Daoy (cell line): ENCODE measurements at regions not wholly inside any gene's neighbourhood (a gene's known extent, or its start where the extent isn't known, plus 50 kb on each side); places are given as distances from the start of the nearest gene placed in this dataset.
A peak's percentile ranks its signal among the peaks of the same experiment; 100 is the strongest.
"Not testable (repeated sequence)": the region's sequence is repeated elsewhere in the genome, so short reads cannot be mapped to it uniquely, and the experiment has no call there.

Source experiments
- DNase-seq: peaks from one replicate; pipeline ENCODE4 v3.0.0-alpha.2; 2015; ENCODE audit warnings: low read depth

DNA sequence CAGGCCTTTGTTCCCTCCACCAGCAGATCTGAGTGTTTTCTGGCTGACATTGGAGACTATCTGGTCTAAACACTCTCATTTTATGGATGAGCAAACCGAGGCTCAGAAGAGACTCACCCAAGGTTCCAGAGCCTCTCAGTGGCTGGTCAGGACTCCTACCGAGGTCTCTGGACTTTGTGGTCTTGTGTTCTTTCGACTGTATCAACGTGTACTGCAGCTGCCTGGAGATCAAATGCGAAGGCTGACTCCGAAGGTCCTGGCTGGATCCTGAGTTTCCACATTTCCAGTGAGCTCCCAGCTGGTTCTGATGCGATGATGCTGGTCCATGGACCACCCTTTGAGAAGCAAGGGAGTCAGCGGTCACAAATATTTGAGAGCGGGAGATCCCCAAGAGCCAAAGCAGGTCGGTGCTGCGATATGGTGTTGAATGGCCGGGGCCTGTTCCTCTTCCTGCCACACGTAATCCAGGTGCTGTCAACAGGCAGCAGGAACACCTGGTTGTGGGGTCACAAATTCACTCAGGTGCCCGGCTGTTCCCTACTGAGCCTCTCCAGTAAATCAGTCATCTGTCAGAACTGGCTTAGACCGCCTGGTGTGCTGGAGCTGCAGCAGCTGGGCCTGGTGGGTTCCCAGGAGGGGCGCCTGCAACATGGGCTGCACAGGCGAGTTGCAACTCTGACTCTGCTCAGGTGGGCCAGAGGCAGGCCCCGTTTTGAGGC, 94.8 kb upstream of the USP24 start:
- peak; percentile 11 for DNase-seq

DNA sequence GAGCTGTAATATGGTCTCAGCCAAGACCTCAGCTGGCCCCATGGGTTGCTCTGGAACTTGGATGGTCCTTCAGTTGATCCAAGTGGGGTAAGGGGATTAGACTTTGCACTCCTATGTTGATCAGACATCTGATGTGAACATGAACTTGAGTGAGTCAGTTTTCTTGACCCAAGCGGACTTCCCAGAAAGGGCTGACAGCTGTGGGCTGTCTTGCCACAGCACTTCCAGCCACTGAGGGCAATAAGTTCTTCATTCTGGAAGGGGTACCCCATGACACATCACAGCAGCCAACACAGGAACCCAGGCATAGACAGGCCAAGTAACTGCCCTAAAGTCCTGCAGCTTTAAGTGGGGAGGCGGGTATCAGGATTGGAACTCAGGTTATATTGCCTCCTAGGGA, 93.9 kb upstream of the USP24 start:
- peak; percentile 13 for DNase-seq

DNA sequence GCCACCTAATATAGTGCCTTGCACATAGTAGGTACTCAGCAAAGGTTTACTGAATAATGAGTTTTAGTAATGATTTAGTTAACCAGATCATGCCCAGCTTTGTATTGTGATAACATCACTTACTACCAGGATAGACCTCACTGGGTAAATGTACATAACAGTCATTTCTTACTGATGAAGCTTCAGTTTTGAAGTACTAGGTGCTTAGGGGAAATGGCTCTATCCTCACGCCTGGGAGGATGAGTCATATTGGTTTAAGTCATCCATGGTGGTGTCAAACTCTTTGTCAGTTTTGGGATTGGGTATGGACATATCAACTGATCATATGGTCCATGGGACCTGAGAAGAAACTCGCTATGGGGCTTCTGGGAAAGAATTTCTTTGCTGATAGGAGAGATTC, 90.6 kb upstream of the USP24 start:
- DNase-seq = peak; percentile 53

DNA sequence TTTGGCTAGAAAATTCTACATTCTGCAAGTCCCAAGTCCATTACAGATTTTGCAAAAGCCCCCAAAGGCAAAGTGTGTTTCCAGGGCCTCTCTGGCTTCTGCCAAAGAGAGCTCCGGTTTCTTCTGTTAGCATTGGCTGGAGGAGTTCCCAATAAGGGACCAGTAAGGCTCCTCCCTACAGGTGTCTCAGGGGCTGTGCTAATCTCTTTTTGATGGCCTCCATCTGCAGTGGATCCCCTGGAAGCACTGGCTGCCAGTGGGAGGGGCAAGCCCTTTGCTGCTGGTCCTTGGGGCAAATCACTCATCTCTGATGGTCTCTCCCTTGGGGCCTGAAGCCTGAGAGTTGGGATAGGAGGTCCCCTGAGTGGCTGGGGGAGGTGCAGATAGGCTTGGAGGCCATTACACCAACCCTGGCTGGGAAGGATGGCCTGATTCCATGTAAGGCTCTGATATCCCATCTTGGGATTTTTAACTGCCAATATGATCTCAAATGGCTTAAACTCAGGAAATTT, 89.1 kb upstream of the USP24 start:
- no peak for DNase-seq

DNA sequence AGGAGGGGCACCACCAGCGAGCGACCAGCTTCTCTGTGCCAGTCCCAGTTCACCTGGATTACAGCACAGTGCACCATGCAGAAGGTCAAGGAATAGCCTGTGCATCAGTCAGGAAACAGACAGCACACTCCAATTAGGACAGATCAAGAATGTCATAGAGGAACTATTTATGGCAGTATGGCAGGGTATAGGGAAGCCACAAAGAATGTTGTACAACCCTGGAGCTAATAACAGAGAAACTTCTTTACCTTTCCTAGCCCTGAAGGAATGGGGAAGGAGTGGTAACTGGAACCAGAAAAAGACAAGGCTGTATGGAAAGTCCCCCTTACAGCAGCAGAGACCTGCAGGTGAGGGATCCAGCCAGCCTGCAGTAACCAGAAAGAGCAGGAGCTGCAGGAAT, 87.8 kb upstream of the USP24 start:
- DNase-seq = no peak

DNA sequence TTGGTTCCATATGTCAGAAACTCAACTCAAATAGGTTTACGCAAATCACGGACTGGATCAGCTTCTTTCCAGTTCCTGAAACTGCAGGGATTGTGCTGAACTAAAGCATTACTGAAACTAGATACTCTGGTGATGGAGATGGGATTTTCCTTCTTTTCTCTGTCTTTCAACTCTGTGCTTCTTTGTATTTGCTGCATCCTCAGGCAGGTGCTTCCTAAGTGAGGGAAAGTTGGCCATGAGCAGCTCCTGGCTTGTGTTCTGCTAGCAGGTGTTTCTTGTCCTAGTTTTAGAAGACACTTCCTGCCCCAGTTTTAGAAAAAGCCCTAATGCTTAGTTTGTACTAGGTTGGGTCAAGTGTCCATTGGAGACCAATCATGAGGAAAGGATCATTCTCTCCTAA, 86.7 kb upstream of the USP24 start:
- no peak for DNase-seq

DNA sequence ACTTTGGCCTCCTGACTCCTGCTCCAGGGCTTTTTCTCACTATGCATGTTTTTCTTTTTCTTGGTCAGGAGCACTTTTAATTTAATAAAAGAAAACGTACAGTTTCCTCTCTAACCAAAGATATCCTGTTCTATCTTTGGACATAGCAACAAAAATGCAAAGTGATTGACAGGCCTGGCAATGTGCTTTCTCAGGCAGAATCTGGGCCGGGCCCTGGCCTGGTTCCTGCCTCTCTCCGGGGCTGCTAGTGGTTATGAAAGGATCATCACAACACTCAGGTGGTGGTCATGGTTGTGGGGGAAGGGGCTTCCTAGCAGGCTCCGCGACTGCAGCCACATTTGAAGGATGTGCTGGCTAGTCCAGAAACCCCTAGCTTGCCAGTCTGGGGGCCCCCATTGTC, 85.8 kb upstream of the USP24 start:
- DNase-seq = no peak

DNA sequence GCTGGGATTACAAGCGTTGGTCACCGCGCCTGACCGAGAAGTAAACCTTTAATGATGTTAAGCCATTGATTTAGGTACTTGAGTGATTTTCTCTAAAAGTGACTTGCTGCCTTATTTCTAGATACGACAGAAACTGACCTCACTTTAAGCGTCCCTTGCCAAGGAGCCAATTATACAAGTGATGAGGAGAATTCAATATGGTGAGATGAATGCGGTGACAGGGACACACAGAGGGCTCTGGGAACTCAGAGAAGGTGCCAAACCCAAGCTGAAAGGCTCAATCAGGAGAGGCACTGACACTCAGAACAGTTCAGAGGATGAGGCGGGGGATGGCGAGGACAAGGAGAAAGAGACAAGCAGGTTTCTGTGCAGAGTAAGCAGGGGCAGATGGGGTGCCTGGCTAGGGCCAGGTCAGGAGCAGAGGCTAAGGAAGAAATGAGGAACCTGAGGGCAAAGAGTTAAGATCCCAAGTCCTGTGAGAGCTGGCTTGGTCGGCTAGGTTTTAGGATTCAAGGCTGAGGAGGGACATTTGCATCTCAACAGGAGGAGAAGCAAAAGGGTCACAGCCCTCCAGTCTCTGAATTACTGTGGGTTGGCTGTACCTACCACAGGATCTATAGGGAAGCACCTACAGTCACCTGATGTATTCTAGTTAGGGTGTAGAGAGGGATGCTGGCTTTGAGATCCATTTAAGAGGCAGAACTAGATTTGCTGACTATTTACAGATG, 83.2 kb upstream of the USP24 start:
- no peak for DNase-seq

DNA sequence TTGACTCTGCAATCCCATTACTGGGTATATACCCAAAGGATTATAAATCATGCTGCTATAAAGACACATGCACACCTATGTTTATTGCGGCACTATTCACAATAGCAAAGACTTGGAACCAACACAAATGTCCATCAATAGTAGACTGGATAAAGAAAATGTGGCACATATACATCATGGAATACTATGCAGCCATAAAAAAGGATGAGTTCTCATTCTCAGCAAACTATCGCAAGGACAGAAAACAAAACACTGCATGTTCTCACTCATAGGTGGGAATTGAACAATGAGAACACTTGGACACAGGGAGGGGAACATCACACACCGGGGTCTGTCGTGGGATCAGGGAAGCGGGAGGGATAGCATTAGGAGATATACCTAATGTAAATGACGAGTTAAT, 81.1 kb upstream of the USP24 start:
- not testable (repeated sequence) for DNase-seq

DNA sequence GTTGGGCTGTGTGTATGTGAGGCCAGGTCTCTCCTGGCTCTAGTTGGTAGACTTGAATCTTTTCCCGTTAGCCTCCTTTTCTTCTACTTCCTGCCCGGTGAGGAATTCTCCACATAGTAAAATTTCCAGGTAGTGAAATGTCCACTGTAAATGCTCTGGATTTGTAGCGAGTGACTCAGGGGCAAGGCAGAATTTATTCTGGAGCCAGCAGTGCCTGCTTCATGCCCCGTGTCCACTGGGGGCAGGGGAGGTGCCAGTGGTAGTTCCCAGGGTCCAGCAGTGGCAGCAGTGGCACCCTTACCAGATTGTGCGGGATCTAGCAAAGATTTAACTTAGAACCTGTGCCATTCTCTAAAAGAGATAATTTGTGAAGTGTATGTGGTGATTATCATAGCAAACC, 74.5 kb upstream of the USP24 start:
- DNase-seq = no peak

DNA sequence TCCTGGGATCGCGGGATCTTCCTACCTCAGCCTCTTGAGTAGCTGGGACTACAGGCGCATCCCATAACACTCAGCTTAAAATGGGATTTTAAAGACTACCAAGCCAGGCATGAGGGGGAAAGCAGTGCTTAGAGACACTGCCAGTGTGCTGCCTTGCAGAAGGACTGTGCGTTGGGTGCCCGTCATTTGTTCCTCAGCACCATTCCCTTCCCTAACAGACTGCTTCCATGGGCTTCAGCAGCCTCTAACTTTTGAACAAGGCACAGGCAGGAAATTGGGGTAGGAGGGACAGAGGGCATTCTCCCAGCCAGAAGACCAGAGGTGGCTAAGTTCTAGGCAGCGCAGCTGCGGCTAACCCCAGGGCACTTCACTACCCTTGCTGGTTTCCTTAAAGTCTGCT, 73.9 kb upstream of the USP24 start:
- DNase-seq = no peak

DNA sequence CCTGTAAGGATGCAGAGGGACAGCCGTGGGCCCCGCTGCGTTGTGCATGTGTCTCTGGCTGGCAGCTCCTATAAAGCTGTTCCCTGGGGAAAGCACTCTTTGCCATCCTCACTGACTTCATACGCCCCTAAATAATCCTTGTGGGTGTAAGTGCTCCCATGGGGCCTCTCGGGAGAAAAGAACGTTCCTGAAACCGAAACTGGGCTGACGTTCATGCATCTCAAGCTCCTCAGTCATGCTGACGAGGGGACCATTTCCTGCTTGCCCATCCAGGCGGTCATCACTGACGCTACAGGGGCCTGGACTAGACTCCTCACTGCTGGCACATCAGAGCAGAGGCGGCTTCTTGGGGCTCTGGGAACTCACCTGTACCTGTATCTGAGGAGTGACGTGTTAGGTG, 73.1 kb upstream of the USP24 start:
- peak; percentile 41 for DNase-seq

DNA sequence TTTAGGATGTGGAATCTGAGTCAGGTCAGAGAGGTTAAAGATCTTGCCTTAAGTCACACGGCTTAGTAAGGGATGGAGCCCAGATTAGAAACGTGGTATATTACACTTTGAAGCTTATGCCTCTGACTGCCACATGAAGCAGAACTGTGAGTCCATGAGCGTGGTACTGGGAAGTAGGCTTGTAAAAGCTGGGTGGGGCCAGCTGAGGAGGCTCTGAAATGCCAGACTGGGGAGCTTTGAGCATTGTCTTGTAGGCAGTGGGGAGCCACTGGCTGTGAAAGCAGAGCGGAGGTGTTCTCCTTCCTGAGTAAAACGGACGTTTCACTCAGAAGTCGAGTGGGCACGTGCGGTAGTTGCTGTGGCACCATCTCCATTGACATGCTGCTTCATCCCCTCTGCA, 72.6 kb upstream of the USP24 start:
- DNase-seq = no peak

DNA sequence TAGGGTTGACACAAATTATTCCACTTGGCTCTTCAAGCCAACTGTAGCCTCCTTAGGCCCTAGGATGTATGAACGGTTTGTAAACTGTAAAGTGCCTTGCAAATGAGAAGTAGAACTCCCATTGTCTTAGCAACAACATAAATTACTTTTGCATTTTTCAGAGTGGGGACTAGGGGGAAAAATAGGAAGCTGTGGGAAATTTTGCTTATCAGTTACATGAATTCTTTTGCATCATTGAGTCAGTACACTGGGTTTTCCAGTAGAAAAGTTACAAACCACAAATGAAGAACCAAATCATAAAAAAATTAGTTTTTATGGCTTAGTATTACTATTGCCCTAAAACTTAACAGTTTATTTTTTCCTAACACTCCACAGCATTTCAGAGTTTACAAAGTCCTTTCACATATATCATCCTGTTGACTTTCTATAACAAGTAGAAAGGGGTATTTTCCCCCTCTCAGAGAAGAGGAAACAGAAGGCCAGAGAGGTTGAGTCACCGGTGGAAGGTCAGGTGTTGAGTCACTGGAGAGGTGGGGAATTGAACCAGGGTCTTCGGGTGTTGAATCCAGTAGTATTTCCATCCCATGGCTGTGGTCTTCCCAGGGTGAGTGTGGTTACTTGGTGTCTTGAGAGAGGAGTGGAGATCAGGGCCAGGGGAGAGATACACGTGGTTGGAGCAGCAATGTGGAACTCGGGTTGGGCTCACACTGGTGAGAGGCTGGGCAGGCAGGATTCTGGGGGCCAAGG, 71.9 kb upstream of the USP24 start:
- peak; percentile 49 for DNase-seq

DNA sequence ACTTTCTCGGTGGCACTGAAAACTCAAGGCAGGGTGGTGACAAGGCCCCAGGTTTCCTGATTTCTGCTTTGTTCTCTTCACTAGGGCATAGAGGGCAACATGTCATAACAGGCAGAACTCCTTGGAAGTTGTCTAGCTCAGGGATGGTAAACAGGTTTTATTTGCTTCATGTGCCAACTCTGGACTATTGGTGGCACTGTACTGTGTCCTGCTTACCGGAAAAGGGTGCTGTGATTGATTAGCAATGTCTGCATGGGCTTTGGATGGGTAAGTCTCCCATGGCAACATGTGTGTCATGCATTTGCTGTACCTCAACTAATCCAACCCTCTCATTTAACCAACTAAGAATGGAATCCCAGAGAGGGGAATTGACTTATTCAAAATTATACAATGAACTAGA, 70.7 kb upstream of the USP24 start:
- no peak for DNase-seq

DNA sequence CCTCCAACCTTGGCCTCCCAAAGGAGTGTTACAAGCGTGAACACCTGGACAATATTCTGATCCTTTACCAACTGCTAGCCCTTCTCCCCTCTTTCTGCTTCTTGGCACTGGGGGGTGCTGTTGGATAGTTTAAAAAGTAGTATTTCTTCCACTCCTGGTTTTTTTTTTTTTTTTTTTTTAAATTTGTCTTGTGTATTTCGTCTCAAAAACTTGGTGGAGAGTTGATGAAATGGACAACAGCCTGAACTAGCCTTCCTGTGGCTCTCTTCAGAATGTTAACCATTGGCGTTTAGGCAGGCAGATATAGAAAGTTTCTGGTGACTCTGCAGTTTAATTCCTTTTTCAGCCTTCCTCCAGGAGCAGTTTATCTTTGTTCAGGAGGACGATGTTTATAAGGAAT, 69.7 kb upstream of the USP24 start:
- DNase-seq = peak; percentile 50

DNA sequence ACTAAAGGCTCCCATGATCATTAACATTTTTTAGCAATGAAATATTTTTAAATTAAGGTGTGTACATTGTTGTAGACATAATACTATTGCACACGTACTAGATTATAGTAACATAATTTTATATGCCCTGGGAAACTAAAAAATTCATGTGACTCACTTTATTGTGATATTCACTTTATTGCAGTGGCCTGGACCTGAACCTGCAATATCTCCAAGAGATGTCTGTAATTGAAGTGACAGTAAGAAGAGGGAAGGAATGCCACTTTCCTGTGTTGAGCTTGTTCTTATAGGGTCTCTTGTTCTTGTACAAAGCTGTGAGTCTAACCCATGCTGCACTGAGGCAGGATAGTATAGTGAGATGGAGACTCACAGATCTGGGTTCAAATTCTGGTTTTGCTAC, 66.9 kb upstream of the USP24 start:
- no peak for DNase-seq

DNA sequence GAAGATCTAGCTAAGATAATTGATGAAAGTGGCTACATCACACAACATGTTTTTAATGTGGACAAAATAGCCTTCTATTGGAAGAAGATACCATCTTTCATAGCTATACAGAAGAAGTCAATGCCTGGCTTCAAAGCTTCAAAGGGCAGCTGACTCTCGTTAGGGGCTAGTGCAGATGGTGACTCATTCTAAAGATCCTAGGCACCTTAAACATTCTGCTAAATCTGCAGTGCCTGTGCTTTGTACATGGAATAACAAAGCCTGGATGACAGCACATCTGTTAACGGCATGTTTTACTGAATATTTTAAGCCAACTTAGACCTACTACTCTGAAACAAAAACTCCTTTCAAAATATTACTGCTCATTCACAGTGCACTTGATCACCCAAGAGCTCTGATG, 65.6 kb upstream of the USP24 start:
- no peak for DNase-seq

DNA sequence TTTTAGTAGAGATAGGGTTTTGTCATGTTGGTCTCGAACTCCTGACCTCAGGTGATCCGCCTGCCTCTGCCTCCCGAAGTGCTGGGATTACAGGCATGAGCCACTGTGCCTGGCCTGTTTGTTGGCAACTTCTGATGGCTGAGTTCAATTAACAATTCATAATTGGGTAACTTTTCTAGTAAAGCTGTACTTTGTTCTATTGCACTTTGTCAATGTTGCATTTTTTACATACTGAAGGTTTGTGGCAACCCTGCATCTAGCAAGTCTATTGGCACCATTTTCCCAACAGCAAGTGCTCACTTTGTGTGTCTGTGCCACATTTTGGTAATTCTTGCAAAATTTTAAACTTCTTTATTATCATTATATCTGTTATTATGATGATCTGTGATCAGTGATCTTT, 64.5 kb upstream of the USP24 start:
- DNase-seq = no peak

DNA sequence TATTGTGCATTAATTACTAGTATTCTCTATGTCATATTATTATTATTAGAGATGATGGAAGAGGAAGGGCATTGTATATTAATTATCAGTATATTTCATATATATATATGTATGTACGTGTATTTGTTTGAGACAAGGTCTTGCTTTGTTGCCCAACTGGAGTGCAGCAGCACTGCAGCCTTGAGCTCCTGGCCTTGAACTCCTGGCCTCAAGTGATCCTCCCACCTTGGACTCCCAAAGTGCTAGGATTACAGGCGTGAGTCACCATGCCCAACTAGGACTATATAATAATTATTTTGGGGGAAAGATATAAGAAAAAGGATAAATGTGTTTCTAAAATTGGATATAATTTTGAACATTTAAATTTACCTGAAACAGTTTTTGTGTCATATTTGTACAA, 63.2 kb upstream of the USP24 start:
- DNase-seq = no peak

DNA sequence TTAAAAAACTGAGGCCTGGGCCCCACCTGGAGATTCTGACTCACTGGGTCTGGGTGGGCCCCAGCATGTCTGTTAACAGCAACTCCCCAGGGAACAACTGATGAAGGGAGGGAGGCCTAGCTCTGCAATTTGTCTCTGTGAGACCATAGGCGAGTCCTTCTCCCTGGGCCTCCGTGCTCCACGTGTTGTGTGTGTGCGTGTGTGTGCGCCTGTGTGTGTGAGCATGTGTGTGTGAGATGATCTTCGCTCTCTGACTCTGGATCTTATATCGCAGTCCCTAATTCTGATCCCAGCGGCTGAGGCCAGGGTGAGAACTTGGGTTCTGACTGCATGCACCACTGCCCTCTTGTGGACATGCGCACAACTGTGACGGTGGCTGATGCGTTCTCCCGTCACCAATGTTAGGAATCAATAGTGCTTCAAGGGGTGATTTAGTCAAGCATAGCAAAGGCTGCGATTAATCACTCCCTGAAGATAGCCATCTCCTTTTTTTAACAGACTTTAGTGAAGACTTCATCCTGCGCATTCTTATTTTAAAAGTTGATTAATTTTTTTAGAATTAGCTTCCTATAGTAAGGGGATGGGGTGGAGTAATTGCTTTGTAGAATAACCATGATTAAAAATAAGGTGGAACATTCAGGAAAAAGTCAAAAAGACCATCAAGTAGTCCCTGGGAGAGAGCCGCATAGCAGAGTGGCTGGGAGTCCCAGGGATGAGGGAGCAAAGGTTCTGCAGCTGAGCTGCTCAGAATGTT, 62.4 kb upstream of the USP24 start:
- peak; percentile 84 for DNase-seq
